Upper lobe of right lung (tissue), 1 donor: ENCODE measurements at regions not wholly inside any gene's neighbourhood (a gene's known extent, or its start where the extent isn't known, plus 50 kb on each side); places are given as distances from the start of the nearest gene placed in this dataset.

Experiments
- ATAC-seq: fragments of 200-7000 bp; cut with Tn5 transposase; one replicate; pipeline ENCODE4 v1.9.1; 2020; ENCODE audit warnings: mild to moderate bottlenecking, moderate library complexity
- DNase-seq: peaks from one replicate; pipeline ENCODE4 v3.0.0-alpha.2; 2020
- H3K27ac ChIP-seq: fragments of 200-600 bp; one replicate; pipeline ENCODE4 v1.8.0; 2022
- H3K27me3 ChIP-seq: fragments of 200-600 bp; one replicate; pipeline ENCODE4 v1.8.0; 2022; ENCODE audit warnings: mild to moderate bottlenecking
- H3K36me3 ChIP-seq: fragments of 200-600 bp; one replicate; pipeline ENCODE4 v1.8.0; 2022
- H3K4me1 ChIP-seq: fragments of 200-600 bp; one replicate; pipeline ENCODE4 v1.8.0; 2022
- H3K4me3 ChIP-seq: fragments of 200-600 bp; one replicate; pipeline ENCODE4 v1.8.0; 2022; ENCODE audit warnings: mild to moderate bottlenecking
- H3K9me3 ChIP-seq: fragments of 200-600 bp; one replicate; pipeline ENCODE4 v1.8.0; 2022
- intact Hi-C: fragments of 100-400 bp; cut with DNase I; formaldehyde crosslinking; loops from one replicate; pipeline ENCODE4 v1.11.0; 2022
- TF ChIP-seq, protein P1 (sequence below): fragments of 200-600 bp; IDR thresholded peaks from one replicate; pipeline ENCODE4 v1.8.0; 2022; ENCODE audit warnings: antibody characterized with exemption
- donor health status: DM: no; HTN: yes; CAD: no; lungs with severe emphysema.

DNA sequence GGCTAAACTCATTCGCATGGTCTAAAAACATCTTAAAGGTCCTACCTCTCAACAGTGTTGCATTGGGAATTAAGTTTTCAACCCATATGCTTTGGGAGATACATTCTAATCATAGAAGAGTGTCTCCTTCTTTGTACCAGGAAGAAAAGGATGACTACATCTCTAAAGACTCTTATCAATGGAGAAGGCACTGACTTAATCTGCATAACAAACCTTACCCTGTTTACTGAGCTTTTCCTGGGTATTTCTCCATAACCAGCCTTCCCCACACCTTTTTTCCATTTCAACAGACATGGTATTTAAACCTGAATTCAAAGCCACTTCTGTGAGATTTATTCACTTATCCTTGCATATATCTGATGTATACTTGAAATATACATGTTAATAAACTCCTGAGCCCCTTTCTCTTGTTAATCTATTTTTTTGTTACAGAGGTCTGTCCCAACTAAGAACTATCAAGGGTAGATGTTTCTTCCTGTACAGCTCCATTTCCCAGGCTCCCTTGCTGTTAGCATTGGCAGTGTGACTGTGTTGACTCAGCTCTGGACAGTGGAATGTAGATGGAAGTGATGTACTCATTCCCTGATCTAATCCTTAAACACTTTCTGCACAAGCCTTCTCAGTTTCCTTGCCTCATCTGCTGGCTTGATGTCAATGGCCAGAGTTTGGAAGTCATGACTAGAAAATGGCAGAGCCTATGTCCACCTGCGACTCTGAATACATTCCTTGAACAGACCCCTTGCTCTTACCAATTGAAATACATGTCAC is 148.9 kb upstream of the CPEB2 start:
- Histone ChIP-seq H3K9me3 (no peaks in the 10 kb centered on the region), H3K4me3 (no peak overlapping the region), H3K27ac (no peak overlapping the region), H3K27me3 (no peaks in the 10 kb centered on the region), H3K36me3 (no peaks in the 10 kb centered on the region), H3K4me1 (peaks cover 20% of the 10 kb centered on the region)
- TF ChIP-seq, protein P1, sequence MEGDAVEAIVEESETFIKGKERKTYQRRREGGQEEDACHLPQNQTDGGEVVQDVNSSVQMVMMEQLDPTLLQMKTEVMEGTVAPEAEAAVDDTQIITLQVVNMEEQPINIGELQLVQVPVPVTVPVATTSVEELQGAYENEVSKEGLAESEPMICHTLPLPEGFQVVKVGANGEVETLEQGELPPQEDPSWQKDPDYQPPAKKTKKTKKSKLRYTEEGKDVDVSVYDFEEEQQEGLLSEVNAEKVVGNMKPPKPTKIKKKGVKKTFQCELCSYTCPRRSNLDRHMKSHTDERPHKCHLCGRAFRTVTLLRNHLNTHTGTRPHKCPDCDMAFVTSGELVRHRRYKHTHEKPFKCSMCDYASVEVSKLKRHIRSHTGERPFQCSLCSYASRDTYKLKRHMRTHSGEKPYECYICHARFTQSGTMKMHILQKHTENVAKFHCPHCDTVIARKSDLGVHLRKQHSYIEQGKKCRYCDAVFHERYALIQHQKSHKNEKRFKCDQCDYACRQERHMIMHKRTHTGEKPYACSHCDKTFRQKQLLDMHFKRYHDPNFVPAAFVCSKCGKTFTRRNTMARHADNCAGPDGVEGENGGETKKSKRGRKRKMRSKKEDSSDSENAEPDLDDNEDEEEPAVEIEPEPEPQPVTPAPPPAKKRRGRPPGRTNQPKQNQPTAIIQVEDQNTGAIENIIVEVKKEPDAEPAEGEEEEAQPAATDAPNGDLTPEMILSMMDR: no peak
- DNase-seq: no peak
- peak; percentile 12 for ATAC-seq
- intact Hi-C loops: no loop called here

DNA sequence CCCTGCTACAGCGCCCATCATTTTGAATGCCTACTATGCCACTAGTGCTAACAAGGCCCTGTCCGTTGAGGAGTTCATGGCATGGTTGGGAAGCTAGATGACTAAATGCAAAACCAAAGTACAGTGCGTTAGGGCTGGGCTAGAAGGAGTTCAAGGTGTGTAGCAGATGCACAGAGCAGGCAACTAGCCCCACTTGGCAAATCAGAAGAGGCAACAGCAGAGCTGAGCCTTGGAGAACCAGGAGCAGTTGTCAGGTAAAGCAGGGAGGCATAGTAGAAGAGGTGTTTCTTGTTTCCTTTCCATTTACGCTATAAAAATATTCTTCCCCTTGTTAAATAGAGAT is 146.6 kb upstream of the CPEB2 start:
- DNase-seq (no peak), ATAC-seq (no peak)
- no peaks in the 10 kb centered on the region for H3K27me3 ChIP-seq
- no peak overlapping the region for H3K4me3 ChIP-seq
- peaks cover 16% of the 10 kb centered on the region for H3K4me1 ChIP-seq
- no peaks in the 10 kb centered on the region for H3K9me3 ChIP-seq
- no peaks in the 10 kb centered on the region for H3K36me3 ChIP-seq
- peak overlapping the region; percentile 32 for H3K27ac ChIP-seq
- intact Hi-C loops: no loop called here
- TF ChIP-seq, protein P1: no peak

DNA sequence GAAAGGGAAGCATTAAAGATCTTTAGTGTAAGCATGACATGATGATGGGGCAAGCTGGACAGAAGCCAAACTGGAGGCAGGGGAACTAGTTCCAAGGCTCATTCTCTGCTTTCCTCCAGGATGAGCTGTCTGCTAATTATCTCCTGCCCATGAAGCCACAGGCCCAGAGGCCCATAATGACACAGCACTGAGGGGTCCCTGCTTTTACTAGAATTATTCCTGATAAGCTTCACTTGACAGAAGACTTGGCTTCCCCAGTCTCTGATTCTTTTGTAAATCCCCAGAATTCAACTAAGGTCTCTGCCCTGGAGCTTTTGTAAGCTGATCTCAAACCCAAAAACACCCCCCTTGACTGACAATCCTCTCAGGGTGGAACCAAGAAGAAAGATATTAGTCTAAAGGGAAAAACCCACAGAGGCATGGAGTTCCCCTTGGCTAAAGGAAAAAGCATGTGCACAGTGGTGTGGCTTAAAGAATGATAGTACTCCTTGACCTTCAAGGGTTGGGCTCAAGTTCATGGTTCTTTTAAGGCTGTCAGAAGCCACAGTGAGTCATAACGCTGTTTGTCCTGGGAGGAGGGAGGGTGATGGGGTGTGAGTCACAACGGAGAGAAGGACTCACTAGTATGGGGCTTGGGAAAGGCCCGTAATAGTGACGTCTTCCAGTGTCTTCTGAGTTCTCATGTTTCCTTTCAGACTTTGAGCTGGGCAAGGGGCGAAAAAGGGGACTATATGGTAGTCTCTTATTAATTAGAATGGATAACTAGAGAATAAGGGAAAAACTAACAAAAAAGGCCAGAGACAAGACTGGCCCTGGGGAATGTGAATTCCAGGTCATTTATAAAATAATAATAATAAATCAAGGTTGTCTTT is 146.0 kb upstream of the CPEB2 start:
- Histone ChIP-seq H3K9me3 (no peaks in the 10 kb centered on the region), H3K36me3 (no peaks in the 10 kb centered on the region), H3K27ac (peak overlapping the region; percentile 32), H3K27me3 (no peaks in the 10 kb centered on the region), H3K4me1 (peaks cover 13% of the 10 kb centered on the region), H3K4me3 (no peak overlapping the region)
- intact Hi-C loops: no loop called here
- TF ChIP-seq, protein P1: no peak
- ATAC-seq (peak; percentile 98), DNase-seq (no peak)

DNA sequence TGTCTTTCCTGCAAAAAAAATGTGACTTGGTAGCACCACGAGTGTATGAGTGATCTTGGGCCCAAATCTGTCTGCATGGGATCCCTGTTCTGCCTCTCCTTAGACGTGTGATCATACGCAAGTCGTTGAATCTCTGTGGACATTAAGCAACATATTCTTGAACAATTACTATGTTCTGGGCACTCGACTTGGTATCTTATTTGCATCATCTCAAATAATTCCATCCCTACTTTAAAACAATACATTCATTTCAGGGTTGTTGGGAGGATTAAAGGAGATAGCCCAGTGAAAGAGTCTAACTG is 145.4 kb upstream of the CPEB2 start:
- Histone ChIP-seq H3K36me3 (no peaks in the 10 kb centered on the region), H3K27ac (no peak overlapping the region), H3K4me1 (peaks cover 13% of the 10 kb centered on the region), H3K27me3 (no peaks in the 10 kb centered on the region), H3K4me3 (no peak overlapping the region), H3K9me3 (no peaks in the 10 kb centered on the region)
- no peak for ATAC-seq
- intact Hi-C loops: no loop called here
- DNase-seq: no peak
- TF ChIP-seq, protein P1: no peak

DNA sequence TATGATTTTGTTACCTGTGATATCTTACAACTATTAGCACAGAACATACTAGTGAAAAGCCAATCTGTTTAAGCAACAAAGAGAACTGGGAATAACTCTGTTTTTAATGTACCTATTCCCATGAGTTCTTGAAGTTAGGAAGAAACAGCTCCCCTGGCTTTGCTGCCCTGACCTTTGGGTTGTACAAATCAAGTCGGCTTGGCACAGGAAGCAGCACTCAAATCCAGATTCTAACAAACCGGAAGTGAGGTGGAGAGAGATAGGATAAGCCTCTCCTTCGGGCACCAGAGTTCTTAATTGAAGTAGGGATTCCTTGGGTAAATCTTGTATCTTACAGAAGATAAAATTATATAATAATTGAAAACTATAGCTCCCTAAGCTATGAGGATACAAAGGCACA is 144.8 kb upstream of the CPEB2 start:
- Histone ChIP-seq H3K4me1 (peaks cover 13% of the 10 kb centered on the region), H3K9me3 (no peaks in the 10 kb centered on the region), H3K27me3 (no peaks in the 10 kb centered on the region), H3K27ac (no peak overlapping the region), H3K36me3 (no peaks in the 10 kb centered on the region), H3K4me3 (no peak overlapping the region)
- TF ChIP-seq, protein P1: no peak
- intact Hi-C loops: no loop called here
- DNase-seq (no peak), ATAC-seq (no peak)
